HG03342 (cell line): ENCODE measurements at regions not wholly inside any gene's neighbourhood (a gene's known extent, or its start where the extent isn't known, plus 50 kb on each side); places are given as distances from the start of the nearest gene placed in this dataset.

Source experiments
- ATAC-seq: cut with Tn5 transposase; IDR thresholded peaks from one replicate; pipeline ENCODE4 v1.9.1; 2021; ENCODE audit warnings: mild to moderate bottlenecking, moderate library complexity; ENCODE audit not compliant: unreplicated experiment

DNA sequence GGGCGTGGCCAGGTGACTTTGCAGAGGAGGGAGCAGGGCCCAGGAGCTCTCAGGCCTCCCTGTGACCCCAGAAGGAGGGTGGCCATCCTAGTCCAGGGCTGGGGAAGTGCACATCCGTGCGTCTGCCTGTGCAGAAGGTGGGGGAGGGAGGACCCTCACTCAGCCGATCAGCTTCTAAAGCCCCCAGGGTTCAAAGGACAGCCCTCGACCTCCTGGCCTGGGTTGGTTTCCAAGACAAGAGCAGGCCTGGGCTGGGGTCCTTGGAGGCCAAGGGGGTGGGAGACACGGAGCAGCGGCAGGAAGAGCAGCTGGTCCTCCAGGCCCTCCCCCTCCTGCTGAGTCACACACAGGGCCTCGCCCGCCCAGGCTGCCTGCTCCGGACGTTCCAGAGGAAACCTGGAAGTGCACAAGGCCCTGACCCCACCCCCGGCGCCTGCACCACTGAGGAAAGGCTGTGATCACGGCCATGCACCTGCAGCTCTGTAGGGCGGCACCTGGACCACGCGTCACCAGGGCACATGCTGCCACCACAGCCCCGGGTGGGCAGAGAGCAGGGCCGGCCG is 67.1 kb upstream of the ZNF469 start:
- ATAC-seq: no peak

DNA sequence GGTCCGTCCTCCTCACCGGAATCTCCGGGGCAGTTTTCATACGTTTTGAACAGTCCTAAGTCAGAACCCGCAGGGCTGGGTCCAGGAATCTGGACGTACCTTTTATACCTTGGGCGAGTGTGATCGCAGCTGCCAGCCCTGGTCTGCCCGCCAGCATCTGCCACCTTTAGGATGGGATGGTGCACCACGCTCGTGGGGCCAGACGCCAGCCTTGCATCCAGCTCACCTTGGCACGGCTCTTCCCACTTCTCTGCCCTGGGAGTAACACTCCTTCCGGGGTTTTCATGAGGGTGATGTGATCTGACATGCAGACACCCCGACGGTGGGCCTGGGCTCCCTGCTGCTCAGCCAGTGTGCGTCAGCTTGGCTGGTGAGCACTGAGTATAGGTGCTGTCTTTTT is 66.6 kb upstream of the ZNF469 start:
- no peak for ATAC-seq

DNA sequence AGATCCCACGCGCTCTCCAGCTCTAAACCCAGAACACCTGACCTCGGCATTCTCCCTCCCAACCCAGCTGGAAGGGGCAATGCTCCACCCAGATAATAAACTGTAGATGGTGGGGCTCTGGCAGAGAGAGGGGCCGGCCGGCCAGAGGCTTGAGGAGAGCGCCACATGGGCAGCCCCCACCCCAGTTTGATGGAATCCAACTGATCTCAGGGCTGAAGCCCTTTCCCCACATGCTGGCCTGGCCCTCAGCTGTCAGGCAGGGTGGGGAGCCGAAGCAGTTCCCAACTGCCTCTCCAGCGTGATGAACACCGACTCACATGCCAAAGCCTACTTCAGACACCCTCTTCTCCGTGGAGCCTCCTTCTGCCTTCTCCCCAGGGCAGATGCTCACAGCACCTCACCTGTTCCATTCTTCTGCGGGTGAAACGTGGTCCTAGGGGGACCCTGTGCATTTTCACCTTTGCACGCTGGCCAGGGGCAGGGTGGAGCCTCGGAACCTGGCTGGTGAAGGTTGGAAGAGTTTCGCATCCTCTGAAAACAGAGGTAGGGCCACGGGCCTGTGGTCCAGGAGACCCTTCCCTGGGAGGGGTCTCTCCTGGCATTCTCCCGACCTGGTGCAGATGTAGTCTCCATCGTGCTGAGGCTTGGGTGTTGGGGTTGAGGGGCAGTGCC is 65.7 kb upstream of the ZNF469 start:
- ATAC-seq: no peak

DNA sequence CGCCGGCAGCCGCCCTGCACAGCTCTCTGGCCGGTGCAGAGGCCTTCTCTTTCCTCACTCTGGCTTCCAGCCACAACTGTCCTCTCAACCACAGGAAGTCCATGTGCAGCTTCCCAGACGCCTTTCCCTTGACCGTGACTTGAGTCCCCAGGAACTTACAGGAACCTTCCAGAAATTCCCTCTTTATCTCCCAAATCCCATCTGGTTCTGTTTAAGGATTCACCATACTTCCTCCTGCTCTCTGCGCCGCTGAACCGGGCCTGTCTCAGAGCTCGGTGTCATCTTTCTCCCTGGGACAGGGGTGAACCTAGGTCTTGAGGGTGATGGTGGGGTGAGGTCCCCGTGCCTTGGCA is 65.2 kb upstream of the ZNF469 start:
- no peak for ATAC-seq

DNA sequence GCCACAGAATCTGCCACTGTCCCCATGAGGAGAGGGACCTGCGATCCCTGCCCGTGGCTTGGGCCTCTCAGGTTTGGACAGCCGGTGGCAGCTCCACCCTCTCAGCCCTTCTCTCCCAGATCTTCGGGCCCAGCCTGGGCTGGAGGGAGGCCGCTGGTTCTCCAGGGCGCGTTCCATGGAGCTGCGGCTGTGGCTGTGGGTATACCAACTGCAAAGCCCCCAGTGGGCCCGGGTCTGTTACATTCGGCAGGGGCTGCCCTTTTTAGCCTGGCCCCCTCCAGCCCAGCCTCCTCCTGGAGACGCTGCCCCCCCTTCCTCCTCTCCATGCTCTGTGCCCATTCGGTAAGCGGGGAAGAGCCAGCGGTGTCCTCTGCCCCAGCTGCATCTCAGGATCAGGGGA is 64.7 kb upstream of the ZNF469 start:
- no peak for ATAC-seq

DNA sequence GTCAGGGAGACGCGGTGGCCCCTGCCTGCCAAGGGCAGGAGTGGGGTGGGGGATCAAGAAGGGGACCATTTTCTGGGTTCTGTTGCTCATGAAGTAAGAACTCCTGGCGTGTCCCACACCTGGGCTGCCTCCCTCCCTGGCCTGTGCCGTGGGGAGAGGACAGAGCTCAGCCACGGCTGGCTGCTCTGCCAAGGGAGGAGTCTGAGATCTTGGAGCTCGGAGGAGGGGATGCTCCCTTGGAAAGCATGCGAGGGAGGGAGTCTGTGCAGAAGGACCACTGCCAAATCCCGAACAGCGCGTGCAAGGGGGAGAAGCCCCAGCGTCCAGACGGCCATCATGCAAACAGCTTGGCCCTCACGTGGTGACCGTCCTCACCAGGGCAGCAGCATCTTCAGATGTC is 64.2 kb upstream of the ZNF469 start:
- ATAC-seq: no peak

DNA sequence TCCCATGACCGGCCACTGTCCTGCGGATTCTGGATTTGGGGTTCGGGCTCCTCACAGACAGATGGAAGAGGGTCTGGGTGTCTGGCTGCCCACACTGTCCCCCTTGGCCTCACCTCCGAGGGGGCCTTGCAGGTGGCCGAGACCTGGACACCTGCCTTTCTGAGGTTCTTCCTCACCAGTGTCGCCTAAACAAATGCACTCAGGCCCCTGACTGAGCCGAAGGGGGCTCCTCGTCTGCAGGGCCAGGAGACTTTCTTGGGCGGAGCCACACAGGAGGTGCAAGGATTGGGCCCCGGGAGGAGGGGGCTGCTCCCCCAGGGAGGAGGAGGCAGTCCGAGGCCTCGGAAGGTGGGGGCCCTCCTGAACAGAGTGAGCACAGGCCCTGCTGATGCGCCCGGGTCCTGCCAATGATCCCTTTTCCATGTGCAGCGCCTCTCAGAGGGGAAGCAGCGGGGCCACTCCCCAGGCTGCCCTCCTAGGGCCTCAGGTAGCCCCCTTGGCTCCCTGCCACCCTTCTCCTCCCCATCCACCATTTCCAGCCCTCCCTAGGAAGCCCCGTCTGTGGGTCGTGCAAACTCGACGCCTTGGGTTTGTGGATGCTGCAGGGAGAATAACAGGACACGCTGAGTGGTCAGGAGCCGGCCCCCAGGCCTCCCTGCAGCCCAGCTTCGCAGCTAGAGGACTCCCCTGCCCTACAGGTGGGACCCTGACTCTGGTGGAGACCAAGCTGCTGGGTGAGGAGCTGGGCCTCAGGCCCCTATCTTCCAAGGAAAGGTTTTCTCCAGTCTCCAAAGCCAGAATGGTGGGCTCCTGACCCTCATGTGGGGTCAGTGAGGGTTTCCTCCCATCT is 63.4 kb upstream of the ZNF469 start:
- ATAC-seq: no peak

DNA sequence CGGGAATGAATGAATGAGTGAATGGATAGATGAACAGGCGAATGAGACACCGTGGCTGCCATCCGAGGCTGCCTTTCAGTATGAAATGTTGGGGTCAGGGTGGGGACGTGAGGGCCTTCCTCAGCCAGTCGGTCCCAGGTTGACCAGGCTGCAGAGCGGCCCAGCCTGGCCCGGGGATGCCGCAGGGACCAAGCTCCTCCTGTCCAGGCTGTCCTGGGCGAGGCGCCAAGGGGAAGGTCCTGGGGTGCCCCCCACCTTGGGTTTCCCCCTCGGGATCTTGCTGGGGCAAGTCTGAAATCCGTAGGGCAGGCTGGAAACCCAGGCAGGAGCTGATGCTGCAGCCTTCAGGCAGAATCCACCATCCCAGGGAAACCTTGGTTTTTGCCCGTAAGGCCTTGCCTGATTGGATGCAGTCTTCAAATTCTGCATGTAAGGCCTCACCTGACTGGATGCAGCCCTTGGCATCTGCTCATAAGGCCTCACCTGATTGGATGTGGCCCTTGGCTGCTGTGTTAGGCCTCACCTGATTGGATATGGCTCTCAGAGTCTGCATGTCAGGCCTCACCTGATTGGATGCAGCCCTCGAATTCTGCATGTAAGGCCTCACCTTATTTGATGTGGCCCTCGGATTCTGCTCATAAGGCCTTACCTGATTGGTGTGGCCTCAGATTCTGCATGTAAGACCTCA is 61.7 kb upstream of the ZNF469 start:
- no peak for ATAC-seq

DNA sequence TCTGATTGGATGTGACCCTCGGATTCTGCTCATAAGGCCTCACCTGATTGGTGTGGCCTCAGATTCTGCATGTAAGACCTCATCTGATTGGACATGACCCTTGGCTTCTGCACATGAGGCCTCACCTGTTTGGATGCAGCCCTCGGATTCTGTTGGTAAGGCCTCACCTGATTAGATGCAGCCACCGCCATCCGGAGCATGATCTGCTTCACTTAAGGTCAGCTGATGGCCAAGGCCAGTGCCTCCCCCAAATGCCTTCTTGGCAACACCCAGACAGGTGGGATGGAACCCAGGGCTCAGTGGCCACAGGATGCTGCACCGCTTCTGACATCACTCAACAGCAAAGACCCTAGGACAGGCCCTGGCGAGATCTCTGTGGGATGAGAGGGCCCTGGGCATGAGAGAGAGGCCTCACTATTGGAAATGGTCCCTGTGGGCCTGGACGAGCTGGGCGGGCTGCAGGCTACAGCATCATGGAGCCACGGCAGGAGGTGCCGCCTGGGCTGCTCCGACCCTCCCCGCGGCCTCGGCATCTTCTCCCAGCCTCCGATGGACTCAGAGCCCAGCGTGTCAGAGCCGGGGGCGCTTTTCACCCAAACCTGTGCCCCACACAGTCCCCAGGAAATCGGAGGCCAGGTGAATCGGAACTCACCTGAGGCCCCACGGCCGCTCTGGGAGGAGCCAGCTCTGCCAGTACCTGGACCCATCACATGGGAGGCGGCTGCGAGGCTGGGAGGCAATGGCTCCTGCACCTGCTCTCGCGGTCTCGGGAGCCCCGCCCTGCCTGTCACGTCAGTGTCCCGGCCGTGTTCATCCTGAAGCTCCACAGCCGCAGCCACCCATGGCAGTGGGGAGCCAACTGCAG is 60.9 kb upstream of the ZNF469 start:
- no peak for ATAC-seq

DNA sequence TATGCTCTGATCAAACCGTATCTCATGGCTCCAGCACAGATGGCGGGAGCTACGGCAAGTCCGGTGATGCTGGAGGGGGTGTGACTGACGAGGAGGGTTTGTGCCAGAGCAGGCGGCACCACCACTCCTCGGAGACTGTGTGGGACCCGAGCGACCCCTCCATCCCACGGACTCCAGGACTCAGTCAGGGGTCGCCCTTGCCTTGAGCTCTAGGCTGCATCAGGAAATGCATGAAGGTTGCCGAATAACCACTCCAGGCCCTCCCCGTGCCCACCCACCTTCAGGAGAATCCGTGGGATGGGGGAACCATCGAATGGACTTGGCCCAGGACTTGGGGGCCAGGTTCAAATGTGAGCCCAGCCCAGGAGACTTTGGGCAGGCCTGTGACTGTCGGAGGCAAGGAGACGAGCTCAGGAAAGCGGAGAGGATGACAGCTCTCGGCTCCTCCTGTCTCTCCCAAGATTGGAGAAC is 60.2 kb upstream of the ZNF469 start:
- ATAC-seq: no peak

DNA sequence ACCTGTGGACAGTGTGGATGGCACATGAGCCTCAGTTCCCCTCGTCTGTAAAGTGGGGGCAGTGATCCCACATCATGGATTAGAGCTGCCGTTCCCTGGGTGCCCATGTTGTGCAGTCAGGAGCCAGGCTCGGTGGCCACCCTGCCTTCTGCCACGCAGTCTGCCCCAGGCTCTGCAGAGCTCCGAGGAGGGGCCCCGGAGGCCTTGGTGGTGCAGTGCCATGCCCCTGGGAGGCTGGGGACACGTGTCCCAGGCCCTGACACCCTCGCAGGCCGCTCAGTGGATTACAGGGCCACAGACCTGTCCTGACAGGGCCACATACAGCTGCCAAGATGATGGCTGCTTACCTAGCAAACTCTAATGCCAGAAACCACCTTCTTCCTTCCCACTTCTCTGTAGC is 59.7 kb upstream of the ZNF469 start:
- no peak for ATAC-seq

DNA sequence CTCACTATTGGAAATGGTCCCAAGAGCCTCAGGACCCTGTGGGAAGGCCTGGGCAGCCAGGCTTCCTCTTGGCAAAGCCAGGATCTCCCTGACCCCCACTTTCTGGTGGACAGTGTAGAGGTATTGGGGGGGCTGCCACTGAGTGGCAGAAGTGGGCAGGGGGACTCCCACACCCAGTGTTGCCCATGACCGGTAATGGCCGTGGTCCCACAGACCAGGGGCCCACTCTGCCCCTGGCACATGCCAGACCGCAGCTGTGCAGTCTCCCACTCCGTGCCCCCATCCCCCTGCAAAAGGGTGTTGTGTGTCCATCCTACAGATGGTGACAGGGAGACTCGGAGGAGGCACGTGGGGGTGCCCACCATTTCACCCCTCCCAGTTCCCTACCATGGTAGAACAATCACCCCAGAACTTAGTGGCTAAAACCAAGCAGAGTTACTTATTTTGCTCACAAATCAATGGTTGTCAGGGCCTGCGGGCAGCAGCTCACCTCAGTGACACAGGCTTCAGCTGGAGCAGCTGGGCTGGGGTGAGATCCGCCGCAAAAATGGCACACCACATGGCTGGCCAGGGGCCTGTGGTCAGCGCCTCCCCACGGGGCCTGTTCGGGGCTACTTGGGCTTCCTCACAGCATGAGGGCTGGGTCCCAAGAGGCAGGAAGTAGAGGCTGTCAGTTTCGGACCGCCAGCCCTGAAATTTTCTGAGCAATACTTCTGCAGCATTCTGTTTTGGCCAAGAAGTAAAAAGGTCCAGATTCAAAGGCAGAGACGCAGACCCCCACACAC is 59.0 kb upstream of the ZNF469 start:
- no peak for ATAC-seq

DNA sequence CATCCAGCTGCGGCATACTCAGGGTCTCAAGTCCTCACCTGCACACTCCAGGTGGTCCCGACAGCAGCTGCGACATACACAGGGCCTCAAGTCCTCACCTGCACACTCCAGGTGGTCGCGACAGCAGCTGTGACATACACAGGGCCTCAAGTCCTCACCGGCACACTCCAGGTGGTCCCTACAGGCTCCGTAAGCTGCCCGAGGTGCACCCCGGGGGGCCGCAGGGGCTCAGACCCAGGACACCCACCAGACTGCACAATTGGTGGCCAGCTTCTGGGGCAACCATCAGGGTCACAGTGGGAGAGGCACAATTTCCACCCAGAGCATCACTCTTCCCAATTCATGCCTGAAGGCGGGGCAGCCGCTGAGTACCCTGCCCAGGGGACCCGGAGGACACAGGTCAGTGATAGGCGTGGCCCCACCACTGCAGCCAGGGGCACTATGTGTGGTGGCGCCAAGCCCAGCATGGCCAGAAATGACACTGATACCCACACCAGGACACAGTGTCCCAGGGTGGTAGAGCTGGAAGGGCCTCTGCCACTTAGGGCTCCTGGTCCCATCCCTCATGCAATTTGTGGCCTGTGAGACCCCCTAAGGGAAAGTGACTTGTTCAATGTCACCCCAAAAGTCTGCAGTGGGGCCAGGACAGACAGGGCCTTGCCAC is 57.5 kb upstream of the ZNF469 start:
- no peak for ATAC-seq

DNA sequence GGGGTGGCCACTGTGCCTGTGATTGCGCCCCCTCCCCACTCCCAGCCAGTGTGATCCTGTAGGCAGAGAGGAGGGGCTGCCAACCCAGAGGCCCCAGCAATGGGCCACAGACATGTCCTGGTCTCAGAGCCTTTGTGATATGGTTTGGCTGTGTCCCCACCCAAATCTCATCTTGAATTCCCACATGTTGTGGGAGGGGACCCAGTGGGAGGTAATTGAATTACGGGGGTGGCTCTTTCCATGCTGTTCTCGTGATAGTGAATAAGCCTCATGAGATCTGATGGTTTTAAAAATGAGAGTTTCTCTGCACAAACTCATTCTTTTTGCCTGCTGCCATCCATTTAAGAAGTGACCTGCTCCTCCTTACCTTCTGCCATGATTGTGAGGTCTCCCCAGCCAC is 56.8 kb upstream of the ZNF469 start:
- ATAC-seq: no peak

DNA sequence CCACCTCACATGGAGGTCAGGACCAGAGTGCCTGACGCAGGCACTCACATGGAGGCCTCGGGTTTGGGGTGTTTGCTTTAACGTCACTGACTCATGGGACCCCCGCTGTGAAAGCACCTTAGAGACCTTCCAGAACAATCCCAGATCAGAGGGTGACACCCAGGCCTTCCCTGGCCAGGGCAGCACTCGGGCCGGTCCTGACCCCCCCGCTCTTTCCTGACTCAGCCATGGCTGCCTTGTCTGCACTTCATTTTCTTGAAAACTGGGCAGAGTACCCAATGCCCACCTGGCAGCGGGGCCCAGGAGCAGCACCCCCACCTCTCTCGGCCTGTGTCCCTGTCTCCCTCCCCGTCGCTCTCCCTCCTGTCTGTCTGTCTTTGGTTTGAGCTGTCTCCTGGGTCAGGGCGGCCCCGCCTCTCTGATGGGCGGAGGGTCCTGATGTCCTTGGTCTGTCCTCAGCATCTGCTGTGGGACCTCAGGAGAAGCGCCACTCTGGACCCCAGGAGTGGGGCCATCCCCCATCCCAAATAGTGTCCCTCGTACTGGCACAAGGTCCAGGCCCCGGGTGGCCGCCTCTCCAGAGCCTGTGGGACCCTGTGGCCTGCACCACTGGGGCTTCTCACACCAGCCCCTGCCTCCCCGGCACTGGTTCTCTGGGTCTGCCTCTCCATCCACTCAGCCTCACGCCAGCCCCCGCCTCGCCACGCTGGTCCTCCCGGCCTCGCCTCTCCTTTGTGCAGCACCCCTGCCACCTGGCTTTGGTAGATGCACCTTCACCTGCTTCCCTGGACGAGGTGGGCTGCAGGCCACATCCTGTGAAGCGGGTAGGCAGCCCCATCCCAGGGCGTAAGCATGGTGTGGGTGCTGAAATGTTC is 55.9 kb upstream of the ZNF469 start:
- ATAC-seq: no peak

DNA sequence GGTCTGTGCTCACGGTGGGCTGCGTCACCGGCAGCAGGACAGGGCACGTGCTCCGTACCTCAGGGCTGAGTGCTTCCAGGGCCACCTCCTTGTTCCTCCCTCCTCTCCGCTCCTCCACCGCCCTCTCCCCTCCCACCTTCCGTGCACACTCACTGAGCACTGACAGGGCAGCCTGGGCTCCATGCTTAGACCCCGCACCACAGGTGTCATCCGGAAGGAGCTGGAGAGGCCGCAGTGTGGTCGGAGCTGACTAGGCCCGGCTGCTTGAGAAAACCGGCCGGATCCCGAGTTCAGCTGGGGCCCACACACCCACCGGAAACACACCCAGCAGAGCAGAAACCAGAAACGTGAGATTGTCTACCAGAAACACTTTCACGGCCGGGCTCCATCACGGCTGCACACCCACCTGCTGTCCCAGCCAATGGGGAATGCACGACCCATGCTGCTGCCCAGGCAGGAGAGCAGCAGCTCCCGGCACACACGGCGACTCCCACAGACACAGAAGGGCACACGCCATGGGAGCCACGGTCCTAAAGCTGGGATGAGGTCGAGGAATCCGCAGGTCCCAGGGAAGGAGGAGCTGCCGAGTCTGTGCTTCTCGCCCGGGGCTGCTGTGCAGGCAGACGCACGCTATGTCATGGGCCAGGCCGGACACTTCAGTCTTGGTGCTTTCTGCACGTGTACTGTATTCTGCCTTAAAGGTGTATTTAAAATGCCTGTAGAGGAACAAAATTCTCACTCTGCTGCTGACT is 55.0 kb upstream of the ZNF469 start:
- no peak for ATAC-seq

DNA sequence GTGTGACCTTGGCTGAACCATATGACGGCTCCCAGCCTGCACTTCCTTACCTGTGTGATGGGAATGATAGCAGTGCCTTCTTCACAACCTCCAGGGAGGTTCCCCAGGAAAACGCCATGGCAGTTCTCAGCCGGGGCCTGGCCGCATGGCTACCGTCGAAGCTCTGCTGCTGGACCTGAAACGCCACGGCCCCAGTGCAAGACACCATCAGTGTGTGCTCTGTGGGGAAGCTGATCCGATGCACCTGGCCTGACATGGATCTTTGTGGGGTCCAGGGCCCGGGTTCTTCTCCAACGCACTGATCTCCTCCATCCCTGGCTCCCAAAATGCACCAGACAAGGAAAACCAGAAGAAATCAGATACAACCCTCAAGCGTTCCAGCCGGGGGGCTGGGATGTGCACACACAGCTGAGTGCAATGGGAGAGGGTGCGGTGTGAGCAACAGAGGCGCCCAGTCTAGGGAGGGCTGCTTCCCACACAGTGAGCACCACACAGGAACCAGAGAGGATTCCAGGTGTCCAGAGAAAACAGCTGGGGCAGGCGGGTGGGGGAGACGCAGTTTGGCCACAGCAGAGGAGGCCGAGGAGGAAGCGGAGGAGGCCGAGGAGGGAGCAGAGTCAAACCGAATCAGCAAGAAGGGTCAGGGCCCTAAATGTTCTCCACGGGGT is 54.3 kb upstream of the ZNF469 start:
- ATAC-seq: no peak
